B cell (primary cell): ENCODE measurements at regions not wholly inside any gene's neighbourhood (a gene's known extent, or its start where the extent isn't known, plus 50 kb on each side); places are given as distances from the start of the nearest gene placed in this dataset.

ENCODE experiments used
- ATAC-seq: fragments of 200-7000 bp; cut with Tn5 transposase; one replicate; pipeline ENCODE4 v1.10.0; 2021; ENCODE audit warnings: low read depth, mild to moderate bottlenecking, moderate number of reproducible peaks, moderate library complexity
- CTCF ChIA-PET: fragments of 350-600 bp; sonication (Branson Sonifier 250); formaldehyde crosslinking; loops from one replicate; lab custom pipeline; 2021; ENCODE audit warnings: antibody characterized with exemption, inconsistent platforms; lab: Charles Lee
- POLR2A ChIA-PET: fragments of 350-600 bp; sonication (Branson Sonifier 250); formaldehyde crosslinking; loops from one replicate; lab custom pipeline; 2021; ENCODE audit warnings: antibody characterized with exemption; lab: Charles Lee
- DNase-seq: peaks from one replicate; pipeline ENCODE4 v3.0.0; 2013
- H2AFZ ChIP-seq: 2 replicates; pipeline ENCODE4 v1.6.1; 2012; ENCODE audit warnings: mild to moderate bottlenecking, low read depth, low read length; ENCODE audit not compliant: insufficient read depth, poor library complexity, severe bottlenecking
- H3K27ac ChIP-seq, 2 donors: 1 replicate in 1 of 2; 2 replicates in 1 of 2; pipeline ENCODE4 v1.5.1; 2012 to 2013; ENCODE audit warnings: low read length in 2 of 2, mild to moderate bottlenecking in 2 of 2, moderate library complexity in 1 of 2
- H3K27me3 ChIP-seq, 4 experiments: fragments of 200-600 bp in 1 of 4; sonication (generic) in 1 of 4; replicated peaks in 1 of 4; 1 replicate in 2 of 4; 2 replicates in 2 of 4; pipeline versions ENCODE4 v1.6.1 to v1.7.0; 2013 to 2016; ENCODE audit warnings: low read length in 3 of 4, mild to moderate bottlenecking in 2 of 4, mixed read lengths in 1 of 4, moderate library complexity in 1 of 4; ENCODE audit not compliant: insufficient read depth in 4 of 4, control insufficient read depth in 3 of 4; ENCODE audit errors: control extremely low read depth in 1 of 4
- H3K36me3 ChIP-seq, 2 experiments: replicated peaks in 1 of 2; 1 replicate in 1 of 2; 2 replicates in 1 of 2; pipeline versions ENCODE4 v1.6.1 to v1.7.1; 2013; ENCODE audit warnings: low read length in 1 of 2; ENCODE audit not compliant: insufficient read depth in 2 of 2, control insufficient read depth in 1 of 2; ENCODE audit errors: control extremely low read depth in 1 of 2, extremely low read depth in 1 of 2
- H3K4me1 ChIP-seq, 2 donors: fragments of 200-600 bp in 1 of 2; sonication (generic) in 1 of 2; 1 replicate in 1 of 2; 2 replicates in 1 of 2; pipeline versions ENCODE4 v1.5.1 to v1.6.1; 2013 to 2017; ENCODE audit warnings: low read length in 2 of 2; ENCODE audit not compliant: control insufficient read depth in 2 of 2, insufficient read depth in 2 of 2
- H3K4me2 ChIP-seq: replicated peaks from 2 replicates; pipeline ENCODE3; 2012; ENCODE audit warnings: mild to moderate bottlenecking, low read depth, low read length; ENCODE audit not compliant: poor library complexity, severe bottlenecking
- H3K4me3 ChIP-seq, 5 experiments: fragments of 200-600 bp in 1 of 5; sonication (generic) in 1 of 5; 1 replicate in 3 of 5; 2 replicates in 2 of 5; pipeline versions ENCODE4 v1.5.1 to v1.7.0; 2011 to 2016; ENCODE audit warnings: low read length in 4 of 5, mild to moderate bottlenecking in 4 of 5, low read depth in 2 of 5, control low read depth in 1 of 5, moderate library complexity in 1 of 5; ENCODE audit not compliant: insufficient read depth in 1 of 5; ENCODE audit errors: control extremely low read depth in 1 of 5, extremely low read depth in 1 of 5
- H3K79me2 ChIP-seq: fragments of 200-600 bp; sonication (generic); one replicate; pipeline ENCODE4 v1.6.0; 2016; ENCODE audit warnings: low read length; ENCODE audit not compliant: control insufficient read depth, insufficient read depth
- H3K9ac ChIP-seq: fragments of 200-600 bp; sonication (generic); 2 replicates; pipeline ENCODE4 v1.6.1; 2017; ENCODE audit warnings: mild to moderate bottlenecking, low read length, moderate library complexity
- H3K9me3 ChIP-seq, 3 donors: one replicate each; pipeline versions ENCODE4 v1.6.1 to v1.7.1; 2013; ENCODE audit warnings: low read length in 2 of 3; ENCODE audit not compliant: control insufficient read depth in 2 of 3, insufficient read depth in 1 of 3; ENCODE audit errors: control extremely low read depth in 1 of 3
- H4K20me1 ChIP-seq: 2 replicates; pipeline ENCODE4 v1.6.0; 2012; ENCODE audit warnings: mild to moderate bottlenecking, low read length; ENCODE audit not compliant: insufficient read depth, control insufficient read depth, poor library complexity, severe bottlenecking
- H3K27ac Mint-ChIP-seq: one replicate; pipeline ENCODE4 v1.8.0; 2021; ENCODE audit warnings: mixed read lengths
- H3K27me3 Mint-ChIP-seq: one replicate; pipeline ENCODE4 v1.8.0; 2021; ENCODE audit warnings: mixed read lengths
- H3K4me1 Mint-ChIP-seq: one replicate; pipeline ENCODE4 v1.8.0; 2021; ENCODE audit warnings: mixed read lengths
- H3K4me3 Mint-ChIP-seq: one replicate; pipeline ENCODE4 v1.8.0; 2021; ENCODE audit warnings: mixed read lengths
- H3K9me3 Mint-ChIP-seq: one replicate; pipeline ENCODE4 v1.8.0; 2022; ENCODE audit warnings: mixed read lengths; ENCODE audit not compliant: insufficient read depth
- EZH2 ChIP-seq: IDR thresholded peaks from 2 replicates; pipeline ENCODE4 v1.6.1; 2012; ENCODE audit warnings: borderline replicate concordance, low read depth, mild to moderate bottlenecking, moderate library complexity, low read length; ENCODE audit not compliant: insufficient read depth, poor library complexity, severe bottlenecking
- whole genome bisulfite sequencing: methylation state at CpG from one replicate; pipeline ENCODE4 v1.1.5; 2013; ENCODE audit warnings: missing lambda C conversion rate; ENCODE audit not compliant: insufficient coverage; 5-methylcytosine and 5-hydroxymethylcytosine counted together
- intact Hi-C: fragments of 100-400 bp; cut with micrococcal nuclease; formaldehyde crosslinking; loops from one replicate; pipeline ENCODE4 v1.10.0; 2022
- TF ChIP-seq, protein P1 (sequence below): fragments of 200-600 bp; IDR thresholded peaks from one replicate; pipeline ENCODE4 v1.8.0; 2022; ENCODE audit warnings: antibody characterized with exemption, mild to moderate bottlenecking

DNA sequence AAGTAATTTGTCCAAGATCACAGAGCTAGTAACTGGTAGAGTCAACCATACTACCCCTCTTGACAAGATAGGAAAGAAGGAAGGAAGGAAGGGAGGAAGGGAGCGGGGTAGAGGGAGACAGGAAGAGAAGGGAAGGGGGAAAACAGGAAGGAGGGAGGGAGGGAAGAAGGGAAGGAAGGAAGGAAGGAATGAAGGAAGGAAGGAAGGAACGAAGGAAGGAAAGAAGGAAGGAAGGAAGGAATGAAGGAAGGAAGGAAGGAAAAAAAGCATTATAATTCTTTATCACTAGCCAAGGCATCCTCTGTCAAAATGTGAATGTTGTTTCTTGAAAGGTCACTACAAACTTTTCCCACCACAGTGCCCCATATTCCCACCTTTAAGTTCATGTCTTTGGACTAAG lies 223.6 kb downstream of the SHQ1 start:
- peaks cover 6% of the 10 kb centered on the region for H3K27me3 Mint-ChIP-seq
- H3K9ac ChIP-seq, result no peak overlapping the region
- 86% methylated on average over 1 of the region's 2 CpGs for WGBS
- peaks cover 16 to 19% of the 10 kb centered on the region in 2 donors for H3K4me1 ChIP-seq
- H3K4me2 ChIP-seq, result no peak overlapping the region
- no peak for TF ChIP-seq EZH2
- TF ChIP-seq, protein P1, sequence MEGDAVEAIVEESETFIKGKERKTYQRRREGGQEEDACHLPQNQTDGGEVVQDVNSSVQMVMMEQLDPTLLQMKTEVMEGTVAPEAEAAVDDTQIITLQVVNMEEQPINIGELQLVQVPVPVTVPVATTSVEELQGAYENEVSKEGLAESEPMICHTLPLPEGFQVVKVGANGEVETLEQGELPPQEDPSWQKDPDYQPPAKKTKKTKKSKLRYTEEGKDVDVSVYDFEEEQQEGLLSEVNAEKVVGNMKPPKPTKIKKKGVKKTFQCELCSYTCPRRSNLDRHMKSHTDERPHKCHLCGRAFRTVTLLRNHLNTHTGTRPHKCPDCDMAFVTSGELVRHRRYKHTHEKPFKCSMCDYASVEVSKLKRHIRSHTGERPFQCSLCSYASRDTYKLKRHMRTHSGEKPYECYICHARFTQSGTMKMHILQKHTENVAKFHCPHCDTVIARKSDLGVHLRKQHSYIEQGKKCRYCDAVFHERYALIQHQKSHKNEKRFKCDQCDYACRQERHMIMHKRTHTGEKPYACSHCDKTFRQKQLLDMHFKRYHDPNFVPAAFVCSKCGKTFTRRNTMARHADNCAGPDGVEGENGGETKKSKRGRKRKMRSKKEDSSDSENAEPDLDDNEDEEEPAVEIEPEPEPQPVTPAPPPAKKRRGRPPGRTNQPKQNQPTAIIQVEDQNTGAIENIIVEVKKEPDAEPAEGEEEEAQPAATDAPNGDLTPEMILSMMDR, result no peak
- DNase-seq, result no peak
- peaks cover 0 to 8% (median 0%) of the 10 kb centered on the region in 3 donors for H3K9me3 ChIP-seq
- intact Hi-C loops, result no loop called here
- no peak for ATAC-seq
- H3K9me3 Mint-ChIP-seq, result no peaks in the 10 kb centered on the region
- POLR2A ChIA-PET, result no interaction called here
- no peak overlapping the region for H3K27ac Mint-ChIP-seq
- H3K4me3 ChIP-seq, result no peak overlapping the region
- H3K27ac ChIP-seq, result no peak overlapping the region
- H2AFZ ChIP-seq, result no peak overlapping the region
- H3K4me1 Mint-ChIP-seq, result peaks cover 18% of the 10 kb centered on the region
- CTCF ChIA-PET, result no interaction called here
- peaks cover 0 to 8% (median 0%) of the 10 kb centered on the region in 4 experiments for H3K27me3 ChIP-seq
- no peaks in the 10 kb centered on the region for H3K79me2 ChIP-seq
- H3K36me3 ChIP-seq, result no peaks in the 10 kb centered on the region
- H4K20me1 ChIP-seq, result no peaks in the 10 kb centered on the region
- H3K4me3 Mint-ChIP-seq, result no peak overlapping the region

DNA sequence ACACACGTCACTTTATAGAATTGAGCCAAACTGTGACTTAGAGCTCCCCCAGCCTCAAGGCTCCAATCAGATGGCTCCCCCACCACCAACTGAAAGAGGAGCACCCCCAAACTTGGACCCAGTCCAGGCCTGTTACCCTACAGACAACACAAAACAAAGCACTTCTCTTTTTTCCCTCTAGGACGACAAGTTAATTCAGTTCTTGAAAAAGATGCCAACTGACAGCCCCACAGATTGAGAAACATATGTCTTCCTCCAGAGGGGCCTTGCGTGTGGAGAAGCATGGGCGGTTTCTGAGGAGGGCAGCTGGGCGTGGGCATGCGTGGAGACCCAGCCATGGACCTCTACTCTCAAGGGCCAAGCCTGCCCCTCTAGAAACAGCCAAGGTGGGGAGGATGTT lies 229.5 kb downstream of the SHQ1 start:
- Histone ChIP-seq H3K9ac (no peak overlapping the region), H2AFZ (no peak overlapping the region), H3K27me3 (peaks cover 0 to 20% (median 0%) of the 10 kb centered on the region in 4 experiments), H3K79me2 (no peaks in the 10 kb centered on the region), H3K36me3 (no peaks in the 10 kb centered on the region), H3K27ac (no peak overlapping the region), H3K4me2 (no peak overlapping the region), H4K20me1 (no peaks in the 10 kb centered on the region), H3K9me3 (peaks cover 0 to 23% (median 6%) of the 10 kb centered on the region in 3 donors), H3K4me1 (peaks cover 0 to 7% of the 10 kb centered on the region in 2 donors), H3K4me3 (no peak overlapping the region)
- WGBS, result 27% methylated on average over 4 of the region's 6 CpGs
- CTCF ChIA-PET, result no interaction called here
- intact Hi-C loops, result no loop called here
- DNase-seq (no peak), ATAC-seq (no peak)
- TF ChIP-seq, protein P1, result no peak
- peaks cover 4% of the 10 kb centered on the region for H3K4me1 Mint-ChIP-seq
- H3K27me3 Mint-ChIP-seq, result peaks cover 27% of the 10 kb centered on the region
- H3K9me3 Mint-ChIP-seq, result peaks cover 4% of the 10 kb centered on the region
- no peak overlapping the region for H3K27ac Mint-ChIP-seq
- POLR2A ChIA-PET, result no interaction called here
- H3K4me3 Mint-ChIP-seq, result no peak overlapping the region
